CD1c-positive myeloid dendritic cell (primary cell): ENCODE measurements at regions not wholly inside any gene's neighbourhood (a gene's known extent, or its start where the extent isn't known, plus 50 kb on each side); places are given as distances from the start of the nearest gene placed in this dataset.
"Not testable (repeated sequence)": the region's sequence is repeated elsewhere in the genome, so short reads cannot be mapped to it uniquely, and the experiment has no call there.

Experiments used
- DNase-seq: peaks from one replicate; pipeline ENCODE4 v3.0.0-alpha.2; 2016; ENCODE audit errors: extremely low spot score

- DNase-seq, result no peak
Observed at GRCh38 chr4:75287738-75288517, 226.3 kb downstream of the RCHY1 start.

- no peak for DNase-seq
Observed at GRCh38 chr4:75285837-75286236, 228.4 kb downstream of the RCHY1 start.

DNA sequence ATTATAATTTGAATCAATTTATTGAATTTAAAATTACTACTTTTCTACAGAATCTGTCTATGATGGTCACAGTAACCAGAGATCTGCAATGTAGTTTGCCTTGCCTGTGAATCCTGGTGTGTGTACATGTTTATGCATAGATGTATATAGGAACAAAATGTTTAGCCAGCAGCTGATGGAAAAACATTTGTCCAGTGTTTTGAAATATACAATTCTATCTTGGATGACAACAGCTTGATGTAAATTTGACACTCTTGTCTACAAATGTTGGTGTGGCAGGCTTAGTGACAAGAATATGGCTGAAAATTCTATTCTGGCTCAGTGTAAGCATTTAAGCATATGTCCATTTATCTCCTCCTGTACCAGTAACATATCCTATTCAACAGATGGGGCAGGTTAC lies 229.4 kb downstream of the RCHY1 start:
- DNase-seq, result no peak

GRCh38 chr4:75280461-75280860 lies 233.7 kb downstream of the RCHY1 start:
- DNase-seq, result not testable (repeated sequence)

DNA sequence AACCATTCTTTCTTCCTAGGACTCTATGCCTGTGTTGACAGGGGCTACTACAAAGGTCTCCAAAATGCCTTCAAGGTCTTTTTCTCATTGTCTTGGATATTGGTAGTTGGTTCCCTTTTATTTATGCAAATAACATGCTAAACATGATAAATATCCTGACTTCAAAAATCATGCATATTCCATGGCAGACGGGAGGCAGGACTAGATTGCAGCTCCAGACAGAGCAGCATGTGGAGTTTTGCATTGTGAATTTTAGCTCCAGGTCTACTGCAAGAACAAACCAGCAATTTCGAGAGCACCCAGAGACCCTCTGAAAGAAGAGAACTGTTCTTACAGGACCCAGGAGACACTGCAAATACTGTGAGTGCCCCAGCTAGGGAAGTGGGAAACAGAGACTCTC lies 254.9 kb downstream of the RCHY1 start:
- DNase-seq, result no peak

- DNase-seq, result no peak
Observed at GRCh38 chr4:75255261-75255660, 258.9 kb downstream of the RCHY1 start.

- no peak for DNase-seq
Observed at GRCh38 chr4:75254745-75255144, 259.5 kb downstream of the RCHY1 start.

DNA sequence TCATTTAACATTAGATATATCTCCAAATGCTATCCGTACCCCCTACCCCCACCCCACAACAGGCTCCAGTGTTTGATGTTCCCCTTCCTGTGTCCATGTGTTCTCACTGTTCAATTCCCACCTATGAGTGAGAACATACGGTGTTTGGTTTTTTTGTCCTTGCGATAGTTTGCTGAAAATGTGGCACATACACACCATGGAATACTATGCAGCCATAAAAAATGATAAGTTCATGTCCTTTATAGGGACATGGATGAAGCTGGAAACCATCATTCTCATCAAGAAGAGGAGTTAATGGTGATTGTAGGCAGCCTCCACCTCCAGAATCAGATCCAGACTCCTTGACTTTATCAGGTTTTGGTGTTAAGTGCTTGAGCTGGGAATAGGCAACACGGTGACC lies 261.1 kb downstream of the RCHY1 start:
- not testable (repeated sequence) for DNase-seq

GRCh38 chr4:75251547-75251946 lies 262.7 kb downstream of the RCHY1 start:
- no peak for DNase-seq

DNA sequence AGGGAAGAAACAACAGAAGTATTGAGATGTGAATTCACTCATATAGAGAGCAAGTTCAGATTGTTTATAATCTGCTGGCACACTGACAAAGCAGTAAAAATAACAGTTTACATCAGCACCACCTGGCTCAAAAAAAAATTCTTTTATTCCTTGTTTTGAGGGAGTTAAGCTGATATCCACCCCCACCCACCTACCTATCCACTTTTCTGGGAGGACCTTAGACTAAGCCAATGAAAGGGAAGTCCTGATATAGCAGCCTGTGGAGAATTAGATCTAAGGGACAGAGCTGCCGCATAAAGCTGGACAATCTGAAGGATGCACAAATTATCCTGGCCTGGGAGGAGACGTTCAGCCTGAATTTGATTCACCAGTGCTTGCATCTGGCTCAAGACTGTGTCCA lies 264.5 kb downstream of the RCHY1 start:
- no peak for DNase-seq

- no peak for DNase-seq
Observed at GRCh38 chr4:75248770-75249407, 265.3 kb downstream of the RCHY1 start.

- no peak for DNase-seq
Observed at GRCh38 chr4:75244325-75244724, 269.9 kb downstream of the RCHY1 start.

- DNase-seq, result no peak
Observed at GRCh38 chr4:75243570-75243969, 270.6 kb downstream of the RCHY1 start.

DNA sequence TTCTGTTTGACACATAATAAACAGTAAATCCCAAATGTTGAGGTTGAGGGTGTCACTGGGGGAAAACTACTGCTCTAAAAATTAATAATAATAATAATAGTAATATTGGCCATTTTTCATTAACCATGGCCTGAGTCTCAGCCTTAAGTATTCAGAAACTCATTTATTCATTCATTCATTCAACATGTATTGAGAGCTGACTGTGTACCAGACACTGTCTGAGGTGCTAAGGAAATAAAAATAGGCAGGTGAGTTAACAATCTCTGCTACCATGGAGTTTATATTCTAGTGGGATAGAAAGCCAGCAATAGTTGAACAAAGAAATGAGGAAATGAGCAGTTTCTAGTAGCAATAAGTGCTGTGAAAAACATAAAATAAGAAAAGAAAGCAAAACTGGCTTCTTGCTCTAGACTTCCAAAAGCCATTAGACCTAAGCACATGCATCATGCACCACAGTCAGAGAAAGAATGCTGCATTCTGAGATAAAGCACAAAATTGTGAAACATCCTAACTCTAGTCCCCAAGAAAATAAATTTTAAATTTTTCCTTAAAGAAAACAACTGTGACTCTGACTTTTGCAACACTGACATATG lies 278.7 kb downstream of the RCHY1 start:
- DNase-seq, result no peak

- DNase-seq, result no peak
Observed at GRCh38 chr4:75232546-75232945, 281.7 kb downstream of the RCHY1 start.

- no peak for DNase-seq
Observed at GRCh38 chr4:75229806-75230570, 284.2 kb downstream of the RCHY1 start.

GRCh38 chr4:75213480-75213879 lies 280.6 kb downstream of the PARM1 start:
- DNase-seq, result no peak

- no peak for DNase-seq
Observed at GRCh38 chr4:75211422-75211821, 278.5 kb downstream of the PARM1 start.

- no peak for DNase-seq
Observed at GRCh38 chr4:75207902-75208301, 275.0 kb downstream of the PARM1 start.

DNA sequence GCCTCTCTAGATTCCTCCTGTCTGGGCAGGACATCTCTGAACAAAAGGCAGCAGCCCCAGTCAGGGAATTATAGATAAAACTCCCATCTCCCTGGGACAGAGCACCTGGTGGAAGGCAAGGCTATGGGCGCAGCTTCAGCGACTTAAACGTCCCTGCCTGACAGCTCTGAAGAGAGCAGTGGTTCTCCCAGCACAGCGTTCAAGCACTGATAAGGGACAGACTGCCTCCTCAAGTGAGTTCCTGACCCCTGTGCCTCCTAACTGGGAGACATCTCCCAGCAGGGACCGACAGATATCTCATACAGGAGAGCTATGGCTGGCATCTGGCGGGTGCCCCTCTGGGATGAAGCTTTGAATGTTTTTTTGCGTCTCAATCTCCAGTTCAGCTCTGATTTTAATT lies 262.2 kb downstream of the PARM1 start:
- no peak for DNase-seq

GRCh38 chr4:75194180-75194579 lies 261.3 kb downstream of the PARM1 start:
- DNase-seq, result no peak

DNA sequence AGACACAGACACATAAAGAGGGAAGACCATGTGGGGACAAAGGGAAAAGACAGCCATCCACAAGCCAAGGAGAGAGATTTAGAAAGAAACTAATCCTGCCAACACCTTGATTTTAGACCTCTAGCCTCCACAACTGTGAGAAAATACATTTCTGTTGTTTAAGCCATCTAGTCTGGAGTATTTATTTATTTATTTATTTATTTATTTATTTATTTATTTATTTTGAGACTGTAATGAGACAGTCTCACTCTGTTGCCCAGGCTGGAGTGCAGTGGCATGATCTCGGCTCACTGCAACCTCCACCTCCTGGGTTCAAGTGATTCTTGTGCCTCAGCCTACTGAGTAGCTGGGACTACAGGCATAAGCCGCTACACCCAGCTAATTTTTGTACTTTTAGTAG lies 259.3 kb downstream of the PARM1 start:
- DNase-seq, result not testable (repeated sequence)
